NCI-H774 (cell line): ENCODE measurements at regions not wholly inside any gene's neighbourhood (a gene's known extent, or its start where the extent isn't known, plus 50 kb on each side); places are given as distances from the start of the nearest gene placed in this dataset.

ENCODE experiments used
- DNase-seq: peaks from one replicate; lab custom pipeline; 2025; lab: John Stamatoyannopoulos, UW

- DNase-seq = no peak
Measured at GRCh38 chr10:36114141-36114540, 472.0 kb upstream of the FZD8 start.

DNA sequence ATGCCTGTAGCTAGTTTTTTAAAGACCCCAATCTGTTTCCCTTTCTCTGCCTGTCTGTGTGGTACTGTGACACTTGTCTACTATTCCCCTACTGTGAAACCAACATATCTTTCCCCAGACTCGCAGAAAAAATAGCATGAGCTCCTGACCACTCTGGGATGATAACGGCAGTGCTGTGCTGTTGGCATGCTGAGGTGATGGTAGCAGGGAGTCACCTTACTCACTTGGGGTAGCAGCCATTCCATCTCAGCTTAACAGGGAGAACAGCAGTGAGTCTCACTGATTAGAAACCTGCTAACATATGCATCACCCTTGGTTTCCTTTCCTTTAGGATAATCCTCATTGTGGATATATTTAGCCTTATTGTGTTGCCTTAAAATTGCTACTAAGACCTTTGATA is 469.6 kb upstream of the FZD8 start:
- no peak for DNase-seq

GRCh38 chr10:36110097-36110496 is 468.0 kb upstream of the FZD8 start:
- DNase-seq = no peak

GRCh38 chr10:36109399-36110023 is 467.4 kb upstream of the FZD8 start:
- no peak for DNase-seq

GRCh38 chr10:36097696-36098095 is 455.6 kb upstream of the FZD8 start:
- DNase-seq = no peak

DNA sequence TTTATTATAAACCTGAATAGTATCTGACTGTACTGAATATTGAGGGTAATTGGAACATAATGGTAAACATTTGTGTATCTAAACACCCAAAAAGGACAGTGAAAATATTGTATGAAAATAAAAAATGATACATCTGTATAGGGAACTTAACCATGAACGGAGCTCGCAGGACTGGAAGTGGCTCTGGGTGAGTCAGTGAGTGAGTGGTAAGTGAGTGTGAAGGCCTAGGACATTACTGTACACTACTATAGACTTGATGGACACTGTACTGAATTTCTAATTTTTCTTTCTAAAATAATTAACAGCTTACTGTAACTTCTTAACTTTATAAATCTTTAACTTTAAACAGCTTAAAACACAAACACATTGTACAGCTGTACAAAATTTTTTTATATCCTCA is 454.5 kb upstream of the FZD8 start:
- DNase-seq = no peak

GRCh38 chr10:36094096-36094495 is 452.0 kb upstream of the FZD8 start:
- no peak for DNase-seq

DNA sequence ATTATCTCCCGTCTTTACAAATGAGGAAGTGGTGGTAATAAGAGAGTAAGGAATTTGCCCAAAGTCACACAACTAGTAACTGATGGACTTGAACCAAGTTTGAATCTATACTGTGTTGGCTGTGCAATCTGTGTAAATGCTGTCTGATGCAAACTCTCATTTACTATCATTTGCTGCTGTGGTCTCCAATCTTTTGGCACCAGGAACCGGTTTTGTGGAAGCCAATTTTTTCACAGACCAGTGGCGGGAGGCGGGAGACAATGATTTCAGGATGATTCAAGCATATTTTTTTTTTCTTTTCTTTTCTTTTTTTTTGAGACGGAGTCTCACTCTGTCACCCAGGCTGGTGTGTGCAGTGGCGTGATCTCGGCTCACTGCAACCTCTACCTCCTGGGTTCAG is 450.0 kb upstream of the FZD8 start:
- DNase-seq = no peak

DNA sequence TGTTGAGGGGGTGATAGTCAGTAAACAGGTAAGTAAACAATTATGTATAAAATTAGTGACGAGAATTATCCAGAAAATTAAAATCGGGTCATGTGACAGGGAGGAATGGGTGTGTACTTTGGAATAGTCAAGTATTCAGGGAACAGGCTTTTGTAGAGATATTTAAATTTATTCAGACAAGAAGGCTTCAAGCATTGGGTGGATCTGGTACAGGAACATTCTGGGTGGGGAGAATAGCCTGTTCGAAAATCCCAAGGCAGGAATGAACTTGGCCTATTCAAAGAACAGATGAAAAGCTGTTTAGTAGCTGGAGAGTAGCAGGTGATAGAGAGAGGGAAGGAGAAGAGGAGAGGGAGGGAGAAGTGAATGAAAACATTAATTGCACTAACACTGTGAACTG is 448.9 kb upstream of the FZD8 start:
- DNase-seq = no peak

GRCh38 chr10:36089790-36090440 is 447.8 kb upstream of the FZD8 start:
- DNase-seq = no peak

GRCh38 chr10:36087006-36088005 is 445.2 kb upstream of the FZD8 start:
- no peak for DNase-seq

DNA sequence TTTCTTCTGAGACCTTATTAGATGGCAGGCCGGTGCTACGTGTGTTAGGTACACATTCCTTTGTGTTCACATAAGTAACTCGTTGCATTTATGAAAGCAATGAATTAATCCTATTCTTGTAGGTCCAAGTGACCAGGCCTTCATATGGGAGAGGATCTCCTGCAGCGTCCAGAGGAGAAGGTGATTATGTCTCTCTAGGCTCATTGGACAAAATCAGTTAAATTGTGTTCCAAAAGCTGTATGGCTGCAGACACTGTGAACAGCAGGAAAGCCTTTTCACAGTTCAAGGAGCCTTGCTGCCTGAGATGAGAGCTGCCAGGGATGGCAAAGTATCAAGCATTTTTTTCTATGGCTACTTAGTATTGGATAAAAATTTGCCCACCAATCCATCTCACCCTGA is 433.1 kb upstream of the FZD8 start:
- DNase-seq = no peak

GRCh38 chr10:36073796-36074345 is 431.8 kb upstream of the FZD8 start:
- DNase-seq = no peak

GRCh38 chr10:36068542-36068941 is 426.4 kb upstream of the FZD8 start:
- DNase-seq = no peak

DNA sequence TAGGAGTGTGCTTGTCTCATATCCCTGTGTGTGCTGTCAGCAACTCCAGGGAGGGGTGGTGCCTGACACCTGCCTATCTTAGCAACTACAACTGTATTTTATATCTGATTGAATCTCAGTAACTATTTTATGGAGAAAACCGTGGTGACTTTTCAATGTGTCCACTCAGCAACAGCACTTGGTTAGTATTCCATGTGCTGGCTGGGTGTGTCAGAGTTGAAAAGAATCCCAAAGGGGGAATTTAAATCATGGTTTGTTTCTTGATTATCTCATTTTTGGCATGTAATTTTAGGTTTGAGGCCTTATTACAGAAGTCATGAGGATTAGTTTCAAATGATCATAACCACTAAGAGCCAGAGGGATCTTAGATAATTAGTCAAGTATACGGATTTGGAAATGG is 425.7 kb upstream of the FZD8 start:
- DNase-seq = no peak

DNA sequence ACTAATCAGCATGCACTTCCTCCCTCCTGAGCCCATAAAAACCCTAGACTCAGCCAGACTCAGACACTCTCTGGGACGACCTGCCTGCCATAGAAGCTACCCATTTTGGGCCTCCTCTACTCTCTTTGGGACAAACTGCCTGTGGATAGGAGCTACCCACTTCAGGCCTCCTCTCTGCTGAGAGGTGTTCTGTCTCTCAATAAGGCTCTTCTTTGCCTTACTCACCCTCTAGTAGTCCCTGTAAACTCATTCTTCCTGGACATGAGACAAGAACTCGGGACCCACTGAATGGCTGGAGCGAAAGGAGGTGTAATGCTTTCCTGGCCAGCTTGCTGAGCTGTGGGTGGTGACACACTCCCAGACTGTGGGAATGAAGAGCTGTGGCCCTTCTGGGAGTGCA is 424.8 kb upstream of the FZD8 start:
- DNase-seq = no peak

DNA sequence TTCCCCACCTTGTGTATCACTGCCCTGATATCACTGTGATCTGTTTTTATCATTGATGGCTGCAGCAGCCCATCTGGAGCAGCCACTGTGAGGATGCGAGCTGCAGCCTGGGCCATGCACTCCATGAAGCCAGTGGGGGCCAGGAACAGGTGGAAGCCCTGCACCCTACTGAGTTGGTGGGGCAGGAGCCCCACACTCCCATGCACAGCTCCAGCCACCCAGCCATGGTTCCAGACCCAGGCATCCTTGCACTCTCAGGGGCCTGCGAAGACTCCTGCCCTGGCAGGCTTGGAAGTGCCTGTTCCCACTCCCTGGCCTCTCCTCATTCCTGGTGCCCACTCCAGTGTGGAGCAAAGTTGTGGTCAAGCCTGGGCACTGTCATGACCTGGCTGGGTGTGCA is 424.0 kb upstream of the FZD8 start:
- DNase-seq = no peak

GRCh38 chr10:36063396-36063795 is 421.3 kb upstream of the FZD8 start:
- no peak for DNase-seq

DNA sequence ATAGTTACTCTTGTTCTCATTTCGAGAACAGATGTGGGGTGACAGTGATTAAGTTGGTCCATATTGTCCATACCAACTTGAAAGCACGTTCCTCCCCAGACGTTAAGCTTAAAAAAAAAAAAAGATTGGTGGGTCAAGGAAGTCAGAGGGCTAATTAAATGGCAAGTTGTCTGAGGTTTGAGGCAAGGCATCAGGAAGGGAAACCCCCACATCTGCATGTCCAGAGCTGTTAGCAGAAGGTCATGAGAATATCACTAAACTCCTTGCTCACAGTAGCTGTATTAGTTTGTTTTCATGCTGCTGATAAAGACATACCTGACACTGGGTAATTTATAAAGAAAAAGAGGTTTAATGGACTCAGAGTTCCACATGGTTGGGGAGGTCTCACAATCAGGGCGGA is 415.6 kb upstream of the FZD8 start:
- DNase-seq = no peak

- no peak for DNase-seq
Measured at GRCh38 chr10:36057180-36057579, 415.1 kb upstream of the FZD8 start.

DNA sequence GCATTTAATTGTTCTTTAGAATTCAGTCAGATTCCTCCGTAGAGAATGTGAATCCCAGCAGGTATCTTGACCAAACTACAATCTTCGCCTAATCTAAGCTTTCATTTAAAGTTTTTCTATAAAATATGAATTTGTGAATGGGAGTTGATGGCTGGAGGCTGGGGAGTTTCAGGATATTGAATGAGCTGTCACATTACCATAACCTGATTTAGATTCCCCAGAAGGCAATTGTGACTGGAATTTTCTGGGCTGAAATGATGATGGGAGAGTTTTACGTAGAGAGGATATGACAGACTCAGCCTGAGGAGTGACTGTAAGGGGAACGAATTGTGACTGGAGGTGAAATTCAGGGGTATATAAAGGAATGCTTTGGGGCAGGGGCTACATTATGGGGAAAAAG is 411.7 kb upstream of the FZD8 start:
- no peak for DNase-seq

- no peak for DNase-seq
Measured at GRCh38 chr10:36053271-36053670, 411.2 kb upstream of the FZD8 start.
